Fibroblast of pulmonary artery (primary cell): ENCODE measurements at regions not wholly inside any gene's neighbourhood (a gene's known extent, or its start where the extent isn't known, plus 50 kb on each side); places are given as distances from the start of the nearest gene placed in this dataset.

Source experiments
- DNase-seq: peaks from one replicate; pipeline ENCODE4 v3.0.0-alpha.2; 2010; ENCODE audit warnings: low read depth
- H3K4me3 ChIP-seq: replicated peaks from 2 replicates; pipeline ENCODE4 v1.5.1; 2011; ENCODE audit warnings: low read depth, mild to moderate bottlenecking, control low read depth, low read length, moderate library complexity
- CTCF ChIP-seq: IDR thresholded peaks from 2 replicates; pipeline ENCODE4 v1.5.1; 2011; ENCODE audit warnings: mild to moderate bottlenecking, control low read depth, low read length, inconsistent platforms; ENCODE audit errors: missing control alignments

- no peak for DNase-seq
- H3K4me3 ChIP-seq, result no peak overlapping the region
Measured at GRCh38 chr7:36023033-36023560, 130.0 kb upstream of the EEPD1 start.

GRCh38 chr7:36025190-36025589, 127.9 kb upstream of the EEPD1 start:
- no peak for TF ChIP-seq CTCF
- DNase-seq, result no peak
- H3K4me3 ChIP-seq, result no peak overlapping the region

More at GRCh38 chr7:36023033-36023560, 130.0 kb upstream of the EEPD1 start:
- TF ChIP-seq CTCF, result no peak

GRCh38 chr7:36029311-36029710, 123.7 kb upstream of the EEPD1 start:
- no peak for TF ChIP-seq CTCF
- H3K4me3 ChIP-seq, result no peak overlapping the region
- DNase-seq, result no peak

- H3K4me3 ChIP-seq, result no peak overlapping the region
- no peak for TF ChIP-seq CTCF
Measured at GRCh38 chr7:36029853-36030515, 123.1 kb upstream of the EEPD1 start.

GRCh38 chr7:36032361-36032818, 120.7 kb upstream of the EEPD1 start:
- H3K4me3 ChIP-seq, result no peak overlapping the region
- TF ChIP-seq CTCF, result no peak
- no peak for DNase-seq

More at GRCh38 chr7:36029853-36030515, 123.1 kb upstream of the EEPD1 start:
- no peak for DNase-seq

GRCh38 chr7:36034020-36034419, 119.0 kb upstream of the EEPD1 start:
- TF ChIP-seq CTCF, result no peak
- no peak overlapping the region for H3K4me3 ChIP-seq
- no peak for DNase-seq

GRCh38 chr7:36035186-36035585, 117.9 kb upstream of the EEPD1 start:
- no peak for TF ChIP-seq CTCF
- no peak for DNase-seq

More at GRCh38 chr7:36035186-36035585, 117.9 kb upstream of the EEPD1 start:
- no peak overlapping the region for H3K4me3 ChIP-seq
